ENCODE measurements at regions not wholly inside any gene's neighbourhood (a gene's known extent, or its start where the extent isn't known, plus 50 kb on each side); places are given as distances from the start of the nearest gene placed in this dataset.

- ATAC-seq = no peak
- FAIRE-seq = no peak
- Histone ChIP-seq H2AFZ (ENCODE audit: control insufficient read depth, low read depth, low read length) (no peak overlapping the region), H3K4me1 (ENCODE audit: control insufficient read depth, insufficient read depth, low read length) (no peaks in the 10 kb centered on the region), H3K9me3 (replicated peaks; ENCODE audit: control insufficient read depth, insufficient read depth, low read length) (no peaks in the 10 kb centered on the region), H3K4me2 (ENCODE audit: control insufficient read depth, insufficient read depth) (no peak overlapping the region), H3K9ac (ENCODE audit: control insufficient read depth, insufficient read depth, low read length) (no peak overlapping the region), H3K36me3 (ENCODE audit: control insufficient read depth in 2 of 2, insufficient read depth in 2 of 2, low read length in 1 of 2) (no peaks in the 10 kb centered on the region), H3K4me3 (no peak overlapping the region), H3K27ac (ENCODE audit: control insufficient read depth, insufficient read depth) (no peak overlapping the region), H4K20me1 (ENCODE audit: control insufficient read depth, insufficient read depth) (no peaks in the 10 kb centered on the region), H3K27me3 (replicated peaks in 1 of 2; ENCODE audit: control insufficient read depth in 2 of 2, insufficient read depth in 2 of 2, low read length in 1 of 2) (no peaks in the 10 kb centered on the region; a peak in 1 of 4 replicates), H3K79me2 (ENCODE audit: control insufficient read depth, insufficient read depth, low read length) (no peaks in the 10 kb centered on the region)
- ChIA-PET SMC1A (ENCODE audit: uncharacterized antibody, unreplicated experiment) (no interaction called here), CTCF (no interaction called here), RAD21 (ENCODE audit: unreplicated experiment) (no interaction called here), POLR2A (no interaction called here)
- no peak for DNase-seq (ENCODE audit: low read depth, low spot score)
- in situ Hi-C loops (cut with MboI) (loop anchor here (25.0 kb wide), 1 partner anchor 279 kb away; no protein-coding TSS in a partner anchor), intact Hi-C loops (cut with micrococcal nuclease; ENCODE audit: unreplicated experiment) (no loop called here)
- WGBS (ENCODE audit: insufficient coverage, insufficient replicate concordance, low lambda C conversion rate, missing lambda C conversion rate) = 34% methylated on average over 6 of the region's 6 CpGs
- TF ChIP-seq SMARCA5 (IDR thresholded peaks at IDR 0.05) = no peak
- TF ChIP-seq CBX3 (IDR thresholded peaks at IDR 0.05; ENCODE audit: borderline replicate concordance, low read depth) = no peak
- no peak for TF ChIP-seq MEF2B (IDR thresholded peaks at IDR 0.05; ENCODE audit: partially characterized antibody, poor library complexity, severe bottlenecking)
- TF ChIP-seq ZNF592 (IDR thresholded peaks at IDR 0.05) = no peak
- no peak for TF ChIP-seq IRF4 (IDR thresholded peaks at IDR 0.05; ENCODE audit: low read depth, low read length)
- BruUV-seq (replicated peaks) = no TSS peak
Measured at GRCh38 chr15:60191016-60191415, 186.9 kb downstream of the FOXB1 start.

Measured in GM12878 (cell line).